Left lung (tissue), 4 donors: ENCODE measurements at regions not wholly inside any gene's neighbourhood (a gene's known extent, or its start where the extent isn't known, plus 50 kb on each side); places are given as distances from the start of the nearest gene placed in this dataset.

ENCODE experiments used
- ATAC-seq: fragments of 200-7000 bp; cut with Tn5 transposase; one replicate; pipeline ENCODE4 v1.9.1; 2020; ENCODE audit warnings: moderate library complexity
- DNase-seq, 4 donors: peaks; one replicate each; pipeline ENCODE4 v3.0.0-alpha.2; 2013 to 2020
- H3K27ac ChIP-seq, 2 donors: fragments of 200-600 bp; sonication (generic) in 1 of 2; one replicate each; pipeline versions ENCODE4 v1.5.0 to v1.8.0; 2020 to 2021
- H3K27me3 ChIP-seq, 2 donors: fragments of 200-600 bp; sonication (generic) in 1 of 2; one replicate each; pipeline versions ENCODE4 v1.5.0 to v1.8.0; 2020 to 2021
- H3K36me3 ChIP-seq, 2 donors: fragments of 200-600 bp; sonication (generic) in 1 of 2; one replicate each; pipeline versions ENCODE4 v1.5.0 to v1.8.0; 2020 to 2021
- H3K4me1 ChIP-seq, 2 donors: fragments of 200-600 bp; one replicate each; pipeline ENCODE4 v1.8.0; 2021
- H3K4me3 ChIP-seq, 2 donors: fragments of 200-600 bp; sonication (generic) in 1 of 2; one replicate each; pipeline versions ENCODE4 v1.5.0 to v1.8.0; 2020 to 2021; ENCODE audit warnings: mild to moderate bottlenecking in 1 of 2
- H3K9me3 ChIP-seq, 2 donors: fragments of 200-600 bp; sonication (generic) in 1 of 2; one replicate each; pipeline versions ENCODE4 v1.5.0 to v1.8.0; 2020 to 2021
- intact Hi-C, 2 donors: fragments of 100-400 bp; cut with DNase I; formaldehyde crosslinking; loops; one replicate each; pipeline versions ENCODE4 v1.11.2 to v1.14.2; 2022
- TF ChIP-seq, protein P1 (sequence below), 2 donors: fragments of 200-600 bp; sonication (generic) in 1 of 2; IDR thresholded peaks; one replicate each; pipeline versions ENCODE4 v1.5.0 to v1.8.0; 2021; ENCODE audit warnings: antibody characterized with exemption in 2 of 2
- donor health status: DM: no; HTN: yes; CAD: no.
- donor health status: DM: no; HTN: no; CAD: no.

DNA sequence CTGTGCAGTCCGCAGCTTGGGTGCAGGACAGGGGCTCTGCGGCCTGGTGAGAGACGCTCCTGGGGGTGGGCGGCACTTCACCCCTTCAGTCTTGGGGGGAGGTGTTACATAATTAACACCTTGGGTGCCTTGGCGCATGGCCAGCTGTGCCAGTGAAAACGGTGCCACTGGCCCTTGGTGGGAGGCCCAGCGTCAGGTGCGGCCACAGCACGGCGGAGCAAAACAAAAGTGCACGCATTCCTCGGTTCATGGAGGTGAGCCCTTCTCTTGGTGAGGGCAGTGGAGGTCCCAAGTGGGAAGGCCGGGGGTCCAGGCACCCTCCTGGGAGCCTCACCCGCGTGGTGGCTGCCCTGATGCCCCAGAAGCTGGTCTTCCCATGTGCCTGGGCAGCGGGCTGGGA, 89.8 kb downstream of the ENGASE start:
- TF ChIP-seq, protein P1, sequence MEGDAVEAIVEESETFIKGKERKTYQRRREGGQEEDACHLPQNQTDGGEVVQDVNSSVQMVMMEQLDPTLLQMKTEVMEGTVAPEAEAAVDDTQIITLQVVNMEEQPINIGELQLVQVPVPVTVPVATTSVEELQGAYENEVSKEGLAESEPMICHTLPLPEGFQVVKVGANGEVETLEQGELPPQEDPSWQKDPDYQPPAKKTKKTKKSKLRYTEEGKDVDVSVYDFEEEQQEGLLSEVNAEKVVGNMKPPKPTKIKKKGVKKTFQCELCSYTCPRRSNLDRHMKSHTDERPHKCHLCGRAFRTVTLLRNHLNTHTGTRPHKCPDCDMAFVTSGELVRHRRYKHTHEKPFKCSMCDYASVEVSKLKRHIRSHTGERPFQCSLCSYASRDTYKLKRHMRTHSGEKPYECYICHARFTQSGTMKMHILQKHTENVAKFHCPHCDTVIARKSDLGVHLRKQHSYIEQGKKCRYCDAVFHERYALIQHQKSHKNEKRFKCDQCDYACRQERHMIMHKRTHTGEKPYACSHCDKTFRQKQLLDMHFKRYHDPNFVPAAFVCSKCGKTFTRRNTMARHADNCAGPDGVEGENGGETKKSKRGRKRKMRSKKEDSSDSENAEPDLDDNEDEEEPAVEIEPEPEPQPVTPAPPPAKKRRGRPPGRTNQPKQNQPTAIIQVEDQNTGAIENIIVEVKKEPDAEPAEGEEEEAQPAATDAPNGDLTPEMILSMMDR (IDR thresholded peaks at IDR 0.05) = no peak
- no peak for DNase-seq
- ATAC-seq = no peak
- Histone ChIP-seq H3K36me3 (no peaks in the 10 kb centered on the region), H3K27me3 (peaks cover 0 to 84% of the 10 kb centered on the region in 2 donors), H3K4me3 (no peak overlapping the region), H3K27ac (no peak overlapping the region), H3K9me3 (no peaks in the 10 kb centered on the region), H3K4me1 (no peaks in the 10 kb centered on the region)
- intact Hi-C loops = no loop called here

DNA sequence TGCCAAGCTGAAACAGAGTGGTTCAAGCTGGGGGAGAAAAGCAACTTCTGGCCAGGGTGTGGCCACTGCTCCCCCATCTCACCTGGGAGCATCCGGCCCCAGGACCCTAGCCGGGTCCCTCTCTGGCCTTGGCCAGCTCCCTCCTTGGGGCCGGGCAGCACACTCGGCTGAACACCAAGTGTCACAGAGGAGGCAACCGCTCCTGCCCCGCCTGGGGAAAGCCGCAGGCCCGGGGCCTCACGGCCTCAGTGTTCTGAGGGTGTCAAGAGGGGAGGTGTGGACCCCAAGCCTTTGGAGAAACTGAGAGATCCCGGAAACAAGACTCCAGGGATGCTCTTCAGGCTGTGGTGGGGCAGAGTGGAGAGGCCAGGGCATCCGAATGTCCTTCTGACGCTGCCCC, 88.4 kb downstream of the ENGASE start:
- H3K9me3 ChIP-seq = no peaks in the 10 kb centered on the region
- no peaks in the 10 kb centered on the region for H3K4me1 ChIP-seq
- no peak for ATAC-seq
- intact Hi-C loops = no loop called here
- no peak for DNase-seq
- TF ChIP-seq, protein P1 (IDR thresholded peaks at IDR 0.05) = no peak
- no peak overlapping the region for H3K27ac ChIP-seq
- peaks cover 0 to 84% of the 10 kb centered on the region in 2 donors for H3K27me3 ChIP-seq
- H3K36me3 ChIP-seq = no peaks in the 10 kb centered on the region
- no peak overlapping the region for H3K4me3 ChIP-seq

DNA sequence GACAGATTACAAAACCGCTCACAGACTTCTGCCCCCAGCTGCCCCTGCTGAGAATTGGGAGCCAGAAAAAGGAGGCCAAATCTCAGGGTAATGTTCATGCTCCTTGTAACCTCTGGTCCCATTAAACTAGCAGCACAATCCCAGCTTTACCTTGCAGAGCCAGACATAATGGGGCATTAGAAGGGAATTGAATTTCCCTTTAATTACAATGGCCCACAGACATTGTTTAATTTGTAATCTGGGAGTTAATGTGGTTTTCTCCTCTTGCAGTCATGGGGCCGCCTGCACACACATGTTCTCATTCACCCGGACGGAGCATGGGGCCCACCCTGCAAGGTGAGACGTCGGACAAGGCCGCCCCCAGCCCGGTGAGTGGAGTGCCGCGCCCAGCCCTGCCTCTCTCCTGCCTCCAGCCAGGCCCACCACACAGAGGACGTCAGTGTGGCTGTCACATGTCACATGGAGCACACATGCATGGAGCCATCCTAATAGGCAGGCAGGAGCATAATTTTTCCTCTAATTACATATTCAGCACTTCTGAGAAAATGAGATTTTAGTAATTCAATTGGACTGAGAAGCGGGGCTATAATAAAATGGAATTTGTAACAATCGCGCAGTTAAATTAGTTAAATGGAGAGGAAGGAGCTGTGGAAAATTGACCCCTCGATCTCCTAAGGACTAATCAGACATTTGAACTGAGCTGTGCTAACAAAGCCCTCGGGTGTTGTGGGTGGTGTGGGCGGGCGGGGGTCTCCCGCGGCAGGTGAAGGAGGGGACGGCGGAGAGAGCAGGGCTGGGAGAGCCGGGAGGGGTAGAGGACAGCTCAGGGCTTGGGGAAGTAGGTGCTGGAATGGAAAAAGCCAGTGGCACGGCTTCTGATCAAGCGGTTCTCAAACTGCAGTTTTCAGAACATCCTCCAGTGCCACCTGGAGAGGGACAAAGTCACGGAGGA, 87.7 kb downstream of the ENGASE start:
- no peak for ATAC-seq
- Histone ChIP-seq H3K27me3 (peaks cover 0 to 84% of the 10 kb centered on the region in 2 donors), H3K4me3 (no peak overlapping the region), H3K4me1 (no peaks in the 10 kb centered on the region), H3K27ac (no peak overlapping the region), H3K36me3 (no peaks in the 10 kb centered on the region), H3K9me3 (no peaks in the 10 kb centered on the region)
- DNase-seq = no peak
- intact Hi-C loops = no loop called here
- TF ChIP-seq, protein P1 (IDR thresholded peaks at IDR 0.05) = no peak

DNA sequence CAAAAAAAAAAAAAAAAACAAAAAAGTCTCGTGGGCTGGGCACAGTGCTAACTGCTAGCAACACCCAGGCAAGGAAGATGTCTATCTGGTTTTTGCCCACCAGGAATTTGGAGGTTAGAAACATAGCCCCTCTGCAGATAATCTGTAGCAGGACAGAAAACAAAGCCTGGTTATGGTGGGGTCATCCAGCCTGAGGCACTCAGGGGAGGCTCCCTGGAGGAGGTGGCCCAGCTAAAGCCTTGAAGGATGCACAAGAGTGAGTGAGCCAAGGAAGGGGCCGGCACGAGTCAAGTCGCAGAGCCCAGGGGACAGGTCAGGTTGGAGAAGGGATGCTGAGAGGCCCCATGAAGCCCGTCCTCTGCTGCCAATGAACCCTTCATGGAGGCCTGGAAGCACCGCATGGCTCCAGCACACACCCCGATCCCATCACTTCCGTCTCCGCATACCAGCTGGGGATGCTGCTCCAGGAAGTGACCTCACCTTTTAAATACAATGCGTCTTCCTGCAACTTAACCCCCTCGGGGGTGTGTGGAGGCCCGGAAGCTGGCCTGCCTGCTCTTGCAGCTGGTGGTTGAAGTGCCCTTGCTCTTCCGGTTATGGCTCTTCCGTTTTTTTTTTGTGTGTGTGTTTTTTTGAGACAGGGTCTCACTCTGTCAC, 86.5 kb downstream of the ENGASE start:
- ATAC-seq (no peak), DNase-seq (no peak)
- H3K36me3 ChIP-seq = no peaks in the 10 kb centered on the region
- TF ChIP-seq, protein P1 (IDR thresholded peaks at IDR 0.05) = no peak
- H3K4me3 ChIP-seq = no peak overlapping the region
- peaks cover 0 to 84% of the 10 kb centered on the region in 2 donors for H3K27me3 ChIP-seq
- no peak overlapping the region for H3K27ac ChIP-seq
- intact Hi-C loops = no loop called here
- no peaks in the 10 kb centered on the region for H3K4me1 ChIP-seq
- no peaks in the 10 kb centered on the region for H3K9me3 ChIP-seq

DNA sequence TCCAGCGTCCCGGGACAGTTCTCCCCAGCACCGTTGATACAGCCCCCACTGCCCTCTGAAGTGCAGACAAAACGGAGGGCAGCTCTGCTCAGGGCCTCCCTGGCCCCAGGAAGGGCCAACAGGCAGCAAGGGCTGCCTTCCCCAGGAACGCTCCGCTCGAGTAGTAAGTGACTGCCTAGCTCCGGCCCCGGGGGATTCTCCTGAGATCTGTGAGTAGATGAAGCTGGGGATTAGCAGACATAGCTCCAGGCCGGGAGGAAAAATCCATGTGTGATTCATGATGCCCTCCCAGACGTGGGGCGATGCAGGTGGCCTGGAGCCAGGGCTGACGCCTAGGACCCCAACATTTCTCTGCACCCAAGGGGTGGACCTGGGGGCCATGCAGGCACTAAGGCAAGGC, 85.3 kb downstream of the ENGASE start:
- Histone ChIP-seq H3K36me3 (no peaks in the 10 kb centered on the region), H3K27ac (no peak overlapping the region), H3K4me1 (no peaks in the 10 kb centered on the region), H3K9me3 (no peaks in the 10 kb centered on the region), H3K27me3 (peaks cover 0 to 84% of the 10 kb centered on the region in 2 donors), H3K4me3 (no peak overlapping the region)
- intact Hi-C loops = no loop called here
- TF ChIP-seq, protein P1 (IDR thresholded peaks at IDR 0.05) = no peak
- ATAC-seq (no peak), DNase-seq (no peak)
